Nephron (organoid): ENCODE measurements at regions not wholly inside any gene's neighbourhood (a gene's known extent, or its start where the extent isn't known, plus 50 kb on each side); places are given as distances from the start of the nearest gene placed in this dataset.

Source experiments
- H3K27ac Mint-ChIP-seq, 3 experiments: 2 replicates each; pipeline ENCODE4 v1.8.0; 2020; ENCODE audit warnings: mixed read lengths in 3 of 3, mild to moderate bottlenecking in 2 of 3, moderate library complexity in 1 of 3
- H3K27me3 Mint-ChIP-seq: 2 replicates; pipeline ENCODE4 v1.8.0; 2021; ENCODE audit warnings: low read depth, mild to moderate bottlenecking, moderate library complexity, mixed read lengths
- H3K36me3 Mint-ChIP-seq: 2 replicates; pipeline ENCODE4 v1.8.0; 2020; ENCODE audit warnings: low read depth, mixed read lengths
- H3K4me1 Mint-ChIP-seq: 2 replicates; pipeline ENCODE4 v1.8.0; 2020; ENCODE audit warnings: mixed read lengths
- H3K4me3 Mint-ChIP-seq, 3 experiments: 2 replicates each; pipeline ENCODE4 v1.8.0; 2020; ENCODE audit warnings: mild to moderate bottlenecking in 3 of 3, mixed read lengths in 3 of 3, moderate library complexity in 2 of 3
- H3K9me3 Mint-ChIP-seq: 2 replicates; pipeline ENCODE4 v1.8.0; 2020; ENCODE audit warnings: mixed read lengths
- CTCF ChIP-seq, 3 experiments: fragments of 200-600 bp; sonication (generic); IDR thresholded peaks; one replicate each; pipeline ENCODE4 v1.5.0; 2021; ENCODE audit warnings: antibody characterized with exemption in 3 of 3; ENCODE audit not compliant: unreplicated experiment in 3 of 3

DNA sequence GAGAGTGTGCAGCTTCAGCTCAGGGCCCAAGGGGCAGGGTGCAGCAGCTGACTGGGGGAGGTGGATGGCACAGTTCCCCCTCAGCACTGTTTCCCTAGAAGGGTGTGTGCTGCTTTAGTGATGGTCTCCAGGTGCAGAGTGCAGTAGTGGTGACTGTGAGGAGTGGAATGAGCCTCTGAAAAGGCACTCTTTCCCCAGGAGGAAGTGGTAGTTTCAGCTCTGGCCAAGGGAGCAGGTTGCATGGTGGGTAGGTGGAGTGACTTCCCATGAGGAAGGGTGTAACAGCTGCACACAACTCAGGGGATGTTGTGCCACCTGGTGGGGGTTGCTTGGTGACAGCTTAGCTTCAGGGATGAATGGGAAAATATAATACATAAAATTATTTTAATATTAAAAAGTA, 251.5 kb upstream of the NXPH2 start:
- no peaks in the 10 kb centered on the region for H3K36me3 Mint-ChIP-seq
- no peak overlapping the region for H3K27ac Mint-ChIP-seq
- no peak overlapping the region for H3K4me3 Mint-ChIP-seq
- TF ChIP-seq CTCF (IDR thresholded peaks at IDR 0.05; ENCODE audit: unreplicated experiment in 3 of 3): no peak
- no peaks in the 10 kb centered on the region for H3K4me1 Mint-ChIP-seq
- no peaks in the 10 kb centered on the region for H3K9me3 Mint-ChIP-seq
- no peaks in the 10 kb centered on the region for H3K27me3 Mint-ChIP-seq

DNA sequence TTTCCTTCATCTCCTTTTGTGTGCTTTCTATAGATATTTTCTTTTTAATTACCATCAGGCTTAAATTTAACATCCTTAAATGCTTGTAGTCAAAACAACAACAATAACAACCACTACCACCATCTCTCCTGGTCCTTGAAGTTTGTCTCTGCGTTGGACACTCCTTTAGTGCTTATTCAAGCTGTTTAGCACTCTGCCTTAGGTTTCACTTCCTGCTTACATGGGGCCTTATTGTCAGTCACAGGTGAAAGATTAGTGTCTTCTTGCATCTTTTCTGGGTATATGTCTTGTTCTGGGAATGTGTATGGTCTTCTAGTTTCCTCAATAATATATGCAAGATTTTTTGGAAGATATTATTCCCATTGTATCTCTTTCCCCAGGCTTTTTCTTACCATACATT, 240.1 kb upstream of the NXPH2 start:
- no peaks in the 10 kb centered on the region for H3K4me1 Mint-ChIP-seq
- H3K4me3 Mint-ChIP-seq: no peak overlapping the region
- no peak for TF ChIP-seq CTCF (IDR thresholded peaks at IDR 0.05; ENCODE audit: unreplicated experiment in 3 of 3)
- no peaks in the 10 kb centered on the region for H3K36me3 Mint-ChIP-seq
- no peak overlapping the region for H3K27ac Mint-ChIP-seq
- no peaks in the 10 kb centered on the region for H3K27me3 Mint-ChIP-seq
- H3K9me3 Mint-ChIP-seq: peaks cover 39% of the 10 kb centered on the region

- Mint-ChIP-seq H3K27ac (no peak overlapping the region), H3K27me3 (no peaks in the 10 kb centered on the region), H3K4me1 (no peaks in the 10 kb centered on the region), H3K4me3 (no peak overlapping the region), H3K9me3 (peaks cover 48% of the 10 kb centered on the region), H3K36me3 (no peaks in the 10 kb centered on the region)
- no peak for TF ChIP-seq CTCF (IDR thresholded peaks at IDR 0.05; ENCODE audit: unreplicated experiment in 3 of 3)
Measured at GRCh38 chr2:139018252-139018651, 238.1 kb upstream of the NXPH2 start.

DNA sequence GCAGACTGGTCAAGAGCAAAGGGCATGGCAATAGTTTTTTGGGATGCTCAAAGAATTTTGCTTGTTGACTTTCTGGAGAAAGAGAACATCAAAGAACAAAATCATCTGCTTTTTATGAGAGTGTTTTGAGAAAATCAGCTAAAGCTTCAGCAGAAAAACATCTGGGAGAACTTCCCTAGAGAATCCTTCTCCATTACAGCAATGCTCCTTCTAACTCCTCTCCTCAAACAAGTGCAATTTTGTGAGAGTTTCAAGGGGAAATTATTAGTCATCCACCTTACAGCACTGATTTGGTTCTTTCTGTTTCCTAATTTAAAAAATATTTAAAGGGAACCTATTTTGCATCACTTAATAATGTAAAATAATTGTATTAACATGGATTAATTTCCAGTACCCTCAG, 226.9 kb upstream of the NXPH2 start:
- Mint-ChIP-seq H3K27ac (no peak overlapping the region), H3K36me3 (no peaks in the 10 kb centered on the region), H3K4me3 (no peak overlapping the region), H3K27me3 (peaks cover under 1% of the 10 kb centered on the region), H3K4me1 (no peaks in the 10 kb centered on the region), H3K9me3 (no peaks in the 10 kb centered on the region)
- TF ChIP-seq CTCF (IDR thresholded peaks at IDR 0.05; ENCODE audit: unreplicated experiment in 3 of 3): no peak

DNA sequence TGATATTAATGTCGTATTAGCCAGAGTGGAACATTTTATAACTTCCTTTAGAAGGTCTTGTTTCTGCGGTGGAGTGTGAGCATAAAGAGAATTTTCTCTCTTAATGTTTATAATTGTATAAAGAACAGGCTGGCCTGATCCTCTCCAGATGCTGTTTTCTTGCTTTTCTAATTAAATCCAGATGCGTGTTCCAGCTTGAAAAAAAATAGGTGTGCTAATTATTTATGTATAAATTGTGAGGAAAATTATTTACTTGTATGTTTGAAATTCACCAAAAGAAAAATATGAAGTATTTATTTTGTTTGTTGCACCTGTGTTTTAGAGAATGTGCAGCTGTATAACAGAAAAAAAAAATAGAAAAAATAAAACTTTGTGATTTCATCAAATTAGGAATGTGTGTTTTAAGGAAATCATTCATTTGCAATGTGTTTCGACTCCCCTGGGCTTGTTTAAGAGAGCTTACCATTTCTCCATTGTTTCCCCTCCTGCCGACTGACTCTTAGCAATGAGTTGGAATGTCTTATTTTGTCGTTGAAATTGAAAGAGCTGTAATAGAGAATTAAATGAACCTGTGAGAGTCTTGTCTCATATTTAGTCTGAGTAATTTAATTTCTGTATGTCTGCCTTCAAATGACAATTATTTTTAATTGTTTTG, 220.1 kb upstream of the NXPH2 start:
- no peaks in the 10 kb centered on the region for H3K36me3 Mint-ChIP-seq
- no peak overlapping the region for H3K4me3 Mint-ChIP-seq
- H3K27me3 Mint-ChIP-seq: peaks cover 3% of the 10 kb centered on the region
- no peak overlapping the region for H3K27ac Mint-ChIP-seq
- H3K4me1 Mint-ChIP-seq: no peaks in the 10 kb centered on the region
- no peak for TF ChIP-seq CTCF (IDR thresholded peaks at IDR 0.05; ENCODE audit: unreplicated experiment in 3 of 3)
- no peaks in the 10 kb centered on the region for H3K9me3 Mint-ChIP-seq

GRCh38 chr2:138997856-138998517, 217.8 kb upstream of the NXPH2 start:
- Mint-ChIP-seq H3K4me3 (no peak overlapping the region), H3K4me1 (no peaks in the 10 kb centered on the region), H3K36me3 (no peaks in the 10 kb centered on the region), H3K9me3 (no peaks in the 10 kb centered on the region), H3K27me3 (peaks cover 3% of the 10 kb centered on the region), H3K27ac (no peak overlapping the region)
- TF ChIP-seq CTCF (IDR thresholded peaks at IDR 0.05; ENCODE audit: unreplicated experiment in 3 of 3): no peak
